Cardiac muscle cell (in vitro differentiated cells and primary cell): ENCODE measurements at regions not wholly inside any gene's neighbourhood (a gene's known extent, or its start where the extent isn't known, plus 50 kb on each side); places are given as distances from the start of the nearest gene placed in this dataset.

Source experiments
- DNase-seq, 2 donors: peaks; one replicate each; pipeline versions ENCODE4 v3.0.0 to v3.0.0-alpha.2; 2010 to 2017; ENCODE audit warnings: low read depth in 1 of 2, low spot score in 1 of 2
- H3K27ac ChIP-seq: fragments of 200-600 bp; sonication (generic); 2 replicates; pipeline ENCODE4 v1.5.1; 2016
- H3K27me3 ChIP-seq: fragments of 200-600 bp; sonication (generic); 2 replicates; pipeline ENCODE4 v1.6.0; 2016; ENCODE audit warnings: control low read depth
- H3K36me3 ChIP-seq: fragments of 200-600 bp; sonication (generic); 2 replicates; pipeline ENCODE4 v1.5.1; 2016; ENCODE audit warnings: control low read depth
- H3K4me1 ChIP-seq: fragments of 200-600 bp; sonication (generic); 2 replicates; pipeline ENCODE4 v1.8.1; 2017; ENCODE audit warnings: low read depth, mild to moderate bottlenecking, mixed run types
- H3K4me3 ChIP-seq: fragments of 200-600 bp; sonication (generic); 2 replicates; pipeline ENCODE4 v1.5.1; 2016; ENCODE audit warnings: mild to moderate bottlenecking
- H3K9me3 ChIP-seq: fragments of 200-600 bp; sonication (generic); 2 replicates; pipeline ENCODE4 v1.5.1; 2017; ENCODE audit warnings: low read depth, mild to moderate bottlenecking, control low read depth
- CTCF ChIP-seq: IDR thresholded peaks from 2 replicates; pipeline ENCODE4 v1.5.1; 2012; ENCODE audit warnings: low read depth, mild to moderate bottlenecking, low read length

GRCh38 chr16:24446189-24446588, 93.2 kb upstream of the RBBP6 start:
- DNase-seq, result no peak
- Histone ChIP-seq H3K27ac (no peak overlapping the region), H3K9me3 (no peaks in the 10 kb centered on the region), H3K27me3 (no peaks in the 10 kb centered on the region), H3K4me3 (no peak overlapping the region), H3K4me1 (no peaks in the 10 kb centered on the region), H3K36me3 (no peaks in the 10 kb centered on the region)
- no peak for TF ChIP-seq CTCF

GRCh38 chr16:24452724-24453123, 86.6 kb upstream of the RBBP6 start:
- Histone ChIP-seq H3K27me3 (no peaks in the 10 kb centered on the region), H3K36me3 (no peaks in the 10 kb centered on the region), H3K9me3 (no peaks in the 10 kb centered on the region), H3K4me3 (no peak overlapping the region), H3K27ac (no peak overlapping the region), H3K4me1 (no peaks in the 10 kb centered on the region)
- no peak for TF ChIP-seq CTCF
- DNase-seq, result no peak

GRCh38 chr16:24463196-24463945, 76.0 kb upstream of the RBBP6 start:
- Histone ChIP-seq H3K4me3 (no peak overlapping the region), H3K27me3 (no peaks in the 10 kb centered on the region), H3K4me1 (peaks cover 6% of the 10 kb centered on the region), H3K9me3 (no peaks in the 10 kb centered on the region), H3K27ac (no peak overlapping the region), H3K36me3 (no peaks in the 10 kb centered on the region)
- TF ChIP-seq CTCF, result no peak
- DNase-seq, result peak in 1 of 2 donors; percentile 1

- Histone ChIP-seq H3K36me3 (no peaks in the 10 kb centered on the region), H3K4me1 (no peaks in the 10 kb centered on the region), H3K27ac (no peak overlapping the region), H3K9me3 (no peaks in the 10 kb centered on the region), H3K27me3 (no peaks in the 10 kb centered on the region), H3K4me3 (no peak overlapping the region)
- no peak for TF ChIP-seq CTCF
- DNase-seq, result no peak
Observed at GRCh38 chr16:24471561-24472350, 67.6 kb upstream of the RBBP6 start.

GRCh38 chr16:24477492-24477891, 61.9 kb upstream of the RBBP6 start:
- DNase-seq, result no peak
- Histone ChIP-seq H3K9me3 (no peaks in the 10 kb centered on the region), H3K36me3 (no peaks in the 10 kb centered on the region)

More at GRCh38 chr16:24477492-24477891, 61.9 kb upstream of the RBBP6 start:
- no peak overlapping the region for H3K4me3 ChIP-seq
- H3K4me1 ChIP-seq, result no peaks in the 10 kb centered on the region
- no peak for TF ChIP-seq CTCF
- H3K27ac ChIP-seq, result no peak overlapping the region
- H3K27me3 ChIP-seq, result no peaks in the 10 kb centered on the region
